WTC11 (cell line): ENCODE measurements at regions not wholly inside any gene's neighbourhood (a gene's known extent, or its start where the extent isn't known, plus 50 kb on each side); places are given as distances from the start of the nearest gene placed in this dataset.

ENCODE experiments used
- ATAC-seq: fragments of 200-7000 bp; cut with Tn5 transposase; 2 replicates; pipeline ENCODE4 v1.10.0; 2021; ENCODE audit warnings: mild to moderate bottlenecking, moderate library complexity
- CTCF ChIA-PET: fragments of 300-600 bp; sonication (Branson Sonifier 250); formaldehyde crosslinking; loops from one replicate; lab custom pipeline; 2021; ENCODE audit warnings: antibody characterized with exemption; lab: Charles Lee
- POLR2A ChIA-PET: fragments of 350-600 bp; sonication (Branson Sonifier 250); formaldehyde crosslinking; loops from one replicate; lab custom pipeline; 2021; ENCODE audit warnings: antibody characterized with exemption; lab: Charles Lee
- DNase-seq: peaks from one replicate; pipeline ENCODE4 v3.0.0; 2021; ENCODE audit warnings: low spot score
- H3K27ac Mint-ChIP-seq: 2 replicates; pipeline ENCODE4 v1.8.0; 2021; ENCODE audit warnings: mixed read lengths
- H3K27me3 Mint-ChIP-seq: 2 replicates; pipeline ENCODE4 v1.8.0; 2021; ENCODE audit warnings: low read depth, mild to moderate bottlenecking, moderate library complexity, mixed read lengths
- H3K36me3 Mint-ChIP-seq: 2 replicates; pipeline ENCODE4 v1.8.0; 2021; ENCODE audit warnings: mixed read lengths
- H3K4me1 Mint-ChIP-seq: 2 replicates; pipeline ENCODE4 v1.8.0; 2022; ENCODE audit warnings: mixed read lengths
- H3K4me3 Mint-ChIP-seq: 2 replicates; pipeline ENCODE4 v1.8.0; 2021; ENCODE audit warnings: mild to moderate bottlenecking, moderate library complexity, mixed read lengths
- H3K9me3 Mint-ChIP-seq: 2 replicates; pipeline ENCODE4 v1.8.0; 2021; ENCODE audit warnings: mixed read lengths
- NFE2L1 ChIP-seq: sonication (generic); formaldehyde crosslinking; IDR thresholded peaks from 2 replicates; pipeline ENCODE4 v1.8.1; 2023; ENCODE audit warnings: missing genetic modification reagents
- NFYB ChIP-seq: sonication (generic); formaldehyde crosslinking; conservative IDR thresholded peaks from 2 replicates; pipeline ENCODE4 v1.8.0; 2022; ENCODE audit warnings: low read depth, missing genetic modification reagents
- RELA ChIP-seq: sonication (generic); formaldehyde crosslinking; IDR thresholded peaks from 2 replicates; pipeline ENCODE4 v1.8.1; 2022; ENCODE audit warnings: missing genetic modification reagents, mild to moderate bottlenecking, borderline replicate concordance
- SP1 ChIP-seq: sonication (generic); formaldehyde crosslinking; conservative IDR thresholded peaks from 2 replicates; pipeline ENCODE4 v1.8.1; 2022; ENCODE audit warnings: missing genetic modification reagents
- TEAD4 ChIP-seq: sonication (generic); formaldehyde crosslinking; IDR thresholded peaks from 2 replicates; pipeline ENCODE4 v1.8.0; 2022; ENCODE audit warnings: mild to moderate bottlenecking, missing genetic modification reagents
- ZNF232 ChIP-seq: sonication (generic); formaldehyde crosslinking; IDR thresholded peaks from 2 replicates; pipeline ENCODE4 v1.8.0; 2022; ENCODE audit warnings: mild to moderate bottlenecking, missing genetic modification reagents
- ZNF396 ChIP-seq: fragments of 250-450 bp; sonication (Bioruptor Pico); IDR thresholded peaks from 2 replicates; pipeline ENCODE4 v1.8.0; 2021; ENCODE audit warnings: mild to moderate bottlenecking, moderate library complexity, borderline replicate concordance
- ZNF416 ChIP-seq: fragments of 250-450 bp; sonication (Bioruptor Pico); IDR thresholded peaks from 2 replicates; pipeline ENCODE4 v1.9.0; 2021; ENCODE audit warnings: mild to moderate bottlenecking, inconsistent platforms
- ZNF671 ChIP-seq: fragments of 250-450 bp; sonication (Bioruptor Pico); IDR thresholded peaks from 2 replicates; pipeline ENCODE4 v1.8.0; 2021; ENCODE audit warnings: mild to moderate bottlenecking
- TF ChIP-seq, protein P1 (sequence below): sonication (generic); formaldehyde crosslinking; IDR thresholded peaks from 2 replicates; pipeline ENCODE4 v1.8.1; 2023; ENCODE audit warnings: mild to moderate bottlenecking, missing genetic modification reagents
- TF ChIP-seq, protein P2 (sequence below): sonication (generic); formaldehyde crosslinking; IDR thresholded peaks from 2 replicates; pipeline ENCODE4 v1.8.0; 2022; ENCODE audit warnings: mild to moderate bottlenecking, missing genetic modification reagents
- TF ChIP-seq, protein P3 (sequence below): fragments of 250-450 bp; sonication (Bioruptor Pico); IDR thresholded peaks from 2 replicates; pipeline ENCODE4 v1.9.0; 2021; ENCODE audit warnings: moderate library complexity, mild to moderate bottlenecking, inconsistent platforms, borderline replicate concordance
- TF ChIP-seq, protein P4 (sequence below): sonication (generic); formaldehyde crosslinking; IDR thresholded peaks from 2 replicates; pipeline ENCODE4 v1.8.1; 2022; ENCODE audit warnings: mild to moderate bottlenecking, missing genetic modification reagents, moderate library complexity, borderline replicate concordance
- TF ChIP-seq, protein P5 (sequence below): sonication (generic); formaldehyde crosslinking; IDR thresholded peaks from 2 replicates; pipeline ENCODE4 v1.8.0; 2023; ENCODE audit warnings: missing genetic modification reagents, mild to moderate bottlenecking, borderline replicate concordance
- TF ChIP-seq, protein P6 (sequence below): sonication (generic); formaldehyde crosslinking; IDR thresholded peaks from 2 replicates; pipeline ENCODE4 v1.8.1; 2022; ENCODE audit warnings: low read depth, missing genetic modification reagents, borderline replicate concordance
- TF ChIP-seq, protein P7 (sequence below): sonication (generic); formaldehyde crosslinking; IDR thresholded peaks from 2 replicates; pipeline ENCODE4 v1.8.0; 2022; ENCODE audit warnings: mild to moderate bottlenecking, missing genetic modification reagents
- TF ChIP-seq, protein P8 (sequence below): sonication (generic); formaldehyde crosslinking; IDR thresholded peaks from 2 replicates; pipeline ENCODE4 v1.8.1; 2023; ENCODE audit warnings: mild to moderate bottlenecking, missing genetic modification reagents, borderline replicate concordance

DNA sequence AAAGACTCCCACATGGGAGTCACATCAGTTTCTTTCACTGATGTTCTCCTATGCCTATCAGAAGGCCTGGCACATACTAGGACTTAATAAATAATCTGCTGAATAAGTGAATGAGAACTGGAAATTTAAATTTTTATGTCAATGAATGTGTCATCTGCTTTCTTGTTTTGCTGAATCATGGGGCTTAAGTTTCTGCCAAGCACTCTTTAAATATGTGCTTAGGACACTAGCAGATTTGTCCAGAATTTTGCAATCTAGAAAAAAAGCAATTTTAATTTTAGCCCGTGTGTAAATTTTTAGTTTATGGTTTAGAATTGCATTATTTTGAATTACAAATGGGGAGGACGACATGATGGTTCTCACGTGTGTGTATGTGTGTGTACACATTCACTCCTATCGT lies 803.1 kb downstream of the USP25 start:
- TF ChIP-seq, protein P1, sequence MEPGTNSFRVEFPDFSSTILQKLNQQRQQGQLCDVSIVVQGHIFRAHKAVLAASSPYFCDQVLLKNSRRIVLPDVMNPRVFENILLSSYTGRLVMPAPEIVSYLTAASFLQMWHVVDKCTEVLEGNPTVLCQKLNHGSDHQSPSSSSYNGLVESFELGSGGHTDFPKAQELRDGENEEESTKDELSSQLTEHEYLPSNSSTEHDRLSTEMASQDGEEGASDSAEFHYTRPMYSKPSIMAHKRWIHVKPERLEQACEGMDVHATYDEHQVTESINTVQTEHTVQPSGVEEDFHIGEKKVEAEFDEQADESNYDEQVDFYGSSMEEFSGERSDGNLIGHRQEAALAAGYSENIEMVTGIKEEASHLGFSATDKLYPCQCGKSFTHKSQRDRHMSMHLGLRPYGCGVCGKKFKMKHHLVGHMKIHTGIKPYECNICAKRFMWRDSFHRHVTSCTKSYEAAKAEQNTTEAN (CRISPR knock-in tag): no peak
- TF ChIP-seq, protein P2, sequence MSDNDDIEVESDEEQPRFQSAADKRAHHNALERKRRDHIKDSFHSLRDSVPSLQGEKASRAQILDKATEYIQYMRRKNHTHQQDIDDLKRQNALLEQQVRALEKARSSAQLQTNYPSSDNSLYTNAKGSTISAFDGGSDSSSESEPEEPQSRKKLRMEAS (CRISPR knock-in tag): no peak
- TF ChIP-seq, protein P3, sequence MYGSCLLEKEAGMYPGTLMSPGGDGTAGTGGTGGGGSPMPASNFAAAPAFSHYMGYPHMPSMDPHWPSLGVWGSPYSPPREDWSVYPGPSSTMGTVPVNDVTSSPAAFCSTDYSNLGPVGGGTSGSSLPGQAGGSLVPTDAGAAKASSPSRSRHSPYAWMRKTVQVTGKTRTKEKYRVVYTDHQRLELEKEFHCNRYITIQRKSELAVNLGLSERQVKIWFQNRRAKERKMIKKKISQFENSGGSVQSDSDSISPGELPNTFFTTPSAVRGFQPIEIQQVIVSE (CRISPR knock-in tag): no peak
- TF ChIP-seq ZNF671 (no peak), ZNF396 (CRISPR knock-in tag) (no peak), TEAD4 (CRISPR knock-in tag) (no peak), RELA (CRISPR knock-in tag) (no peak), NFE2L1 (CRISPR knock-in tag) (no peak)
- TF ChIP-seq, protein P4, sequence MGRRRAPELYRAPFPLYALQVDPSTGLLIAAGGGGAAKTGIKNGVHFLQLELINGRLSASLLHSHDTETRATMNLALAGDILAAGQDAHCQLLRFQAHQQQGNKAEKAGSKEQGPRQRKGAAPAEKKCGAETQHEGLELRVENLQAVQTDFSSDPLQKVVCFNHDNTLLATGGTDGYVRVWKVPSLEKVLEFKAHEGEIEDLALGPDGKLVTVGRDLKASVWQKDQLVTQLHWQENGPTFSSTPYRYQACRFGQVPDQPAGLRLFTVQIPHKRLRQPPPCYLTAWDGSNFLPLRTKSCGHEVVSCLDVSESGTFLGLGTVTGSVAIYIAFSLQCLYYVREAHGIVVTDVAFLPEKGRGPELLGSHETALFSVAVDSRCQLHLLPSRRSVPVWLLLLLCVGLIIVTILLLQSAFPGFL (CRISPR knock-in tag): no peak
- TF ChIP-seq, protein P5, sequence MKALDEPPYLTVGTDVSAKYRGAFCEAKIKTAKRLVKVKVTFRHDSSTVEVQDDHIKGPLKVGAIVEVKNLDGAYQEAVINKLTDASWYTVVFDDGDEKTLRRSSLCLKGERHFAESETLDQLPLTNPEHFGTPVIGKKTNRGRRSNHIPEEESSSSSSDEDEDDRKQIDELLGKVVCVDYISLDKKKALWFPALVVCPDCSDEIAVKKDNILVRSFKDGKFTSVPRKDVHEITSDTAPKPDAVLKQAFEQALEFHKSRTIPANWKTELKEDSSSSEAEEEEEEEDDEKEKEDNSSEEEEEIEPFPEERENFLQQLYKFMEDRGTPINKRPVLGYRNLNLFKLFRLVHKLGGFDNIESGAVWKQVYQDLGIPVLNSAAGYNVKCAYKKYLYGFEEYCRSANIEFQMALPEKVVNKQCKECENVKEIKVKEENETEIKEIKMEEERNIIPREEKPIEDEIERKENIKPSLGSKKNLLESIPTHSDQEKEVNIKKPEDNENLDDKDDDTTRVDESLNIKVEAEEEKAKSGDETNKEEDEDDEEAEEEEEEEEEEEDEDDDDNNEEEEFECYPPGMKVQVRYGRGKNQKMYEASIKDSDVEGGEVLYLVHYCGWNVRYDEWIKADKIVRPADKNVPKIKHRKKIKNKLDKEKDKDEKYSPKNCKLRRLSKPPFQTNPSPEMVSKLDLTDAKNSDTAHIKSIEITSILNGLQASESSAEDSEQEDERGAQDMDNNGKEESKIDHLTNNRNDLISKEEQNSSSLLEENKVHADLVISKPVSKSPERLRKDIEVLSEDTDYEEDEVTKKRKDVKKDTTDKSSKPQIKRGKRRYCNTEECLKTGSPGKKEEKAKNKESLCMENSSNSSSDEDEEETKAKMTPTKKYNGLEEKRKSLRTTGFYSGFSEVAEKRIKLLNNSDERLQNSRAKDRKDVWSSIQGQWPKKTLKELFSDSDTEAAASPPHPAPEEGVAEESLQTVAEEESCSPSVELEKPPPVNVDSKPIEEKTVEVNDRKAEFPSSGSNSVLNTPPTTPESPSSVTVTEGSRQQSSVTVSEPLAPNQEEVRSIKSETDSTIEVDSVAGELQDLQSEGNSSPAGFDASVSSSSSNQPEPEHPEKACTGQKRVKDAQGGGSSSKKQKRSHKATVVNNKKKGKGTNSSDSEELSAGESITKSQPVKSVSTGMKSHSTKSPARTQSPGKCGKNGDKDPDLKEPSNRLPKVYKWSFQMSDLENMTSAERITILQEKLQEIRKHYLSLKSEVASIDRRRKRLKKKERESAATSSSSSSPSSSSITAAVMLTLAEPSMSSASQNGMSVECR (CRISPR knock-in tag): no peak
- H3K27ac Mint-ChIP-seq: no peak overlapping the region

DNA sequence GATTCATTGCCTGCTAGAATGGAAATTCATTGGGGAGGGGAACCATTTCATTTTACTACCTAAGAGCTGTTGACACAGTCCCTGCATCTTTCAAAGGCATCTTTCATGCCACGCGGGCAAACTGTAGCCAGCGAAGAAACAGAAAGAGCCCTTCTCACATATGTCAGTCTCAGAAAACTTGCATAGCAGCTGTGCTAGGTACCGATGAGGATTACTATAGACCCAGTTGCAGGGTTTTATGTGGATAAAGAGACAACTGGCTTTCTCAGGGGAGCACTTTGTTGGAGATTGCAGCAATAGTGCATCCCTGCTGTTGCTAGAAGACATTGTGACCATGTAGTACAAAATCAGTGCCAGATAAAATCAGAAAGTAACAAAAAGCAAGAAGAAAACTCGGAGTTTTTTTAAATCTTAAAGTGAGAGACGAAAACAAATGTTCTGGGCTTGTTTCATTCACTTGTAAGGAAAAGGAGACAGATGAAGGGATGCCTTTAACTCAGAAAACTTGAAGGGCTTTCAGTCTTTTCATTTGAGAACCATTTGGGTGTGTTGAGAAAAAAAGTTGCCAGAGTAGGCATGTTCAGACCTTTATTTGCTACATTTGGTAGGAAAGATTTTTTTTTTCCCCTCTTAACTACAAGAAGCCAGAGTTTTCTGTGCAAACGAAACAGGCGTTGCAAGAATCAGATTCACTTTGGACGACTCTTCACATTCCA lies 804.1 kb downstream of the USP25 start:
- peaks cover 6% of the 10 kb centered on the region; the same call in 1 of the 2 replicates for H3K4me1 Mint-ChIP-seq
- peaks cover 6% of the 10 kb centered on the region; the same call in 1 of the 2 replicates for H3K36me3 Mint-ChIP-seq
- DNase-seq: no peak
- POLR2A ChIA-PET: no interaction called here
- H3K9me3 Mint-ChIP-seq: peaks cover 19% of the 10 kb centered on the region
- no peak for ATAC-seq
- peak overlapping the region; percentile 69; the same call in 1 of the 2 replicates for H3K27ac Mint-ChIP-seq
- H3K27me3 Mint-ChIP-seq: no peaks in the 10 kb centered on the region
- no peak overlapping the region for H3K4me3 Mint-ChIP-seq
- CTCF ChIA-PET: no interaction called here
- TF ChIP-seq SP1: no peak
- TF ChIP-seq NFYB (CRISPR knock-in tag): no peak
- TF ChIP-seq ZNF416: no peak
- TF ChIP-seq, protein P6, sequence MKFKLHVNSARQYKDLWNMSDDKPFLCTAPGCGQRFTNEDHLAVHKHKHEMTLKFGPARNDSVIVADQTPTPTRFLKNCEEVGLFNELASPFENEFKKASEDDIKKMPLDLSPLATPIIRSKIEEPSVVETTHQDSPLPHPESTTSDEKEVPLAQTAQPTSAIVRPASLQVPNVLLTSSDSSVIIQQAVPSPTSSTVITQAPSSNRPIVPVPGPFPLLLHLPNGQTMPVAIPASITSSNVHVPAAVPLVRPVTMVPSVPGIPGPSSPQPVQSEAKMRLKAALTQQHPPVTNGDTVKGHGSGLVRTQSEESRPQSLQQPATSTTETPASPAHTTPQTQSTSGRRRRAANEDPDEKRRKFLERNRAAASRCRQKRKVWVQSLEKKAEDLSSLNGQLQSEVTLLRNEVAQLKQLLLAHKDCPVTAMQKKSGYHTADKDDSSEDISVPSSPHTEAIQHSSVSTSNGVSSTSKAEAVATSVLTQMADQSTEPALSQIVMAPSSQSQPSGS (CRISPR knock-in tag): no peak
- TF ChIP-seq, protein P7, sequence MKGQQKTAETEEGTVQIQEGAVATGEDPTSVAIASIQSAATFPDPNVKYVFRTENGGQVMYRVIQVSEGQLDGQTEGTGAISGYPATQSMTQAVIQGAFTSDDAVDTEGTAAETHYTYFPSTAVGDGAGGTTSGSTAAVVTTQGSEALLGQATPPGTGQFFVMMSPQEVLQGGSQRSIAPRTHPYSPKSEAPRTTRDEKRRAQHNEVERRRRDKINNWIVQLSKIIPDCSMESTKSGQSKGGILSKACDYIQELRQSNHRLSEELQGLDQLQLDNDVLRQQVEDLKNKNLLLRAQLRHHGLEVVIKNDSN (CRISPR knock-in tag): no peak
- TF ChIP-seq ZNF232 (CRISPR knock-in tag): no peak
- TF ChIP-seq, protein P8, sequence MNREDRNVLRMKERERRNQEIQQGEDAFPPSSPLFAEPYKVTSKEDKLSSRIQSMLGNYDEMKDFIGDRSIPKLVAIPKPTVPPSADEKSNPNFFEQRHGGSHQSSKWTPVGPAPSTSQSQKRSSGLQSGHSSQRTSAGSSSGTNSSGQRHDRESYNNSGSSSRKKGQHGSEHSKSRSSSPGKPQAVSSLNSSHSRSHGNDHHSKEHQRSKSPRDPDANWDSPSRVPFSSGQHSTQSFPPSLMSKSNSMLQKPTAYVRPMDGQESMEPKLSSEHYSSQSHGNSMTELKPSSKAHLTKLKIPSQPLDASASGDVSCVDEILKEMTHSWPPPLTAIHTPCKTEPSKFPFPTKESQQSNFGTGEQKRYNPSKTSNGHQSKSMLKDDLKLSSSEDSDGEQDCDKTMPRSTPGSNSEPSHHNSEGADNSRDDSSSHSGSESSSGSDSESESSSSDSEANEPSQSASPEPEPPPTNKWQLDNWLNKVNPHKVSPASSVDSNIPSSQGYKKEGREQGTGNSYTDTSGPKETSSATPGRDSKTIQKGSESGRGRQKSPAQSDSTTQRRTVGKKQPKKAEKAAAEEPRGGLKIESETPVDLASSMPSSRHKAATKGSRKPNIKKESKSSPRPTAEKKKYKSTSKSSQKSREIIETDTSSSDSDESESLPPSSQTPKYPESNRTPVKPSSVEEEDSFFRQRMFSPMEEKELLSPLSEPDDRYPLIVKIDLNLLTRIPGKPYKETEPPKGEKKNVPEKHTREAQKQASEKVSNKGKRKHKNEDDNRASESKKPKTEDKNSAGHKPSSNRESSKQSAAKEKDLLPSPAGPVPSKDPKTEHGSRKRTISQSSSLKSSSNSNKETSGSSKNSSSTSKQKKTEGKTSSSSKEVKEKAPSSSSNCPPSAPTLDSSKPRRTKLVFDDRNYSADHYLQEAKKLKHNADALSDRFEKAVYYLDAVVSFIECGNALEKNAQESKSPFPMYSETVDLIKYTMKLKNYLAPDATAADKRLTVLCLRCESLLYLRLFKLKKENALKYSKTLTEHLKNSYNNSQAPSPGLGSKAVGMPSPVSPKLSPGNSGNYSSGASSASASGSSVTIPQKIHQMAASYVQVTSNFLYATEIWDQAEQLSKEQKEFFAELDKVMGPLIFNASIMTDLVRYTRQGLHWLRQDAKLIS (CRISPR knock-in tag): no peak

More for the DNA sequence above, 803.1 kb downstream of the USP25 start:
- ChIA-PET POLR2A (no interaction called here), CTCF (no interaction called here)
- H3K9me3 Mint-ChIP-seq: peaks cover 22% of the 10 kb centered on the region
- DNase-seq (no peak), ATAC-seq (no peak)
- H3K36me3 Mint-ChIP-seq: peaks cover 6% of the 10 kb centered on the region; the same call in 1 of the 2 replicates
- H3K4me3 Mint-ChIP-seq: no peak overlapping the region
- H3K27me3 Mint-ChIP-seq: no peaks in the 10 kb centered on the region
- H3K4me1 Mint-ChIP-seq: peaks cover 6% of the 10 kb centered on the region; the same call in 1 of the 2 replicates
